Testis (tissue), 2 donors: ENCODE measurements at regions not wholly inside any gene's neighbourhood (a gene's known extent, or its start where the extent isn't known, plus 50 kb on each side); places are given as distances from the start of the nearest gene placed in this dataset.

Experiments used
- DNase-seq: peaks from one replicate; pipeline ENCODE4 v3.0.0-alpha.2; 2019
- H3K27ac ChIP-seq, 2 donors: fragments of 200-600 bp; sonication (generic); one replicate each; pipeline ENCODE4 v1.5.1; 2019
- H3K27me3 ChIP-seq: fragments of 200-600 bp; sonication (generic); one replicate; pipeline ENCODE4 v1.5.1; 2019
- H3K36me3 ChIP-seq: fragments of 200-600 bp; sonication (generic); one replicate; pipeline ENCODE4 v1.5.1; 2017; ENCODE audit warnings: low read depth; ENCODE audit errors: missing control alignments
- H3K4me1 ChIP-seq: fragments of 200-600 bp; sonication (generic); one replicate; pipeline ENCODE4 v1.5.1; 2019
- H3K4me3 ChIP-seq, 2 donors: fragments of 200-600 bp; sonication (generic); one replicate each; pipeline ENCODE4 v1.5.1; 2017 to 2019
- H3K9me3 ChIP-seq: fragments of 200-600 bp; sonication (generic); one replicate; pipeline ENCODE4 v1.5.1; 2017
- CTCF ChIP-seq, 3 experiments: fragments of 450-650 bp in 2 of 3; fragments of 200-600 bp in 1 of 3; sonication (generic) in 1 of 3; IDR thresholded peaks; one replicate each; pipeline ENCODE4 v1.5.1; 2016 to 2019; ENCODE audit warnings: antibody characterized with exemption in 3 of 3, mild to moderate bottlenecking in 2 of 3, moderate library complexity in 1 of 3
- POLR2A ChIP-seq: fragments of 450-650 bp; IDR thresholded peaks from one replicate; pipeline ENCODE4 v1.6.1; 2017; ENCODE audit warnings: antibody characterized with exemption, mild to moderate bottlenecking, moderate library complexity
- WGBS, 2 donors: methylation state at CpG; one replicate each; pipeline ENCODE4 v1.1.5; 2018; 5-methylcytosine and 5-hydroxymethylcytosine counted together
- intact Hi-C: fragments of 100-400 bp; cut with DNase I; formaldehyde crosslinking; loops from one replicate; pipeline ENCODE4 v1.15.1; 2023; ENCODE audit warnings: low total_unique reads

GRCh38 chr5:89371646-89372045 is 488.7 kb upstream of the MEF2C start:
- no peaks in the 10 kb centered on the region for H3K4me1 ChIP-seq
- H3K27me3 ChIP-seq = no peaks in the 10 kb centered on the region
- H3K9me3 ChIP-seq = no peaks in the 10 kb centered on the region
- no peaks in the 10 kb centered on the region for H3K36me3 ChIP-seq
- TF ChIP-seq POLR2A = no peak
- no peak for TF ChIP-seq CTCF (IDR thresholded peaks at IDR 0.05)
- no peak overlapping the region for H3K27ac ChIP-seq
- WGBS, 2 donors = 94 to 97% methylated on average over 1 of the region's 1 CpG
- DNase-seq = no peak
- intact Hi-C loops = no loop called here
- H3K4me3 ChIP-seq = no peak overlapping the region

GRCh38 chr5:89359046-89359445 is 476.1 kb upstream of the MEF2C start:
- no peak for DNase-seq
- Histone ChIP-seq H3K4me3 (no peak overlapping the region), H3K9me3 (no peaks in the 10 kb centered on the region), H3K36me3 (no peaks in the 10 kb centered on the region), H3K27me3 (no peaks in the 10 kb centered on the region), H3K27ac (no peak overlapping the region), H3K4me1 (no peaks in the 10 kb centered on the region)
- 86 to 89% methylated on average over 3 of the region's 3 CpGs for WGBS, 2 donors
- intact Hi-C loops = no loop called here
- TF ChIP-seq CTCF (IDR thresholded peaks at IDR 0.05) (no peak), POLR2A (no peak)

- 43 to 50% methylated on average over 1 of the region's 1 CpG for WGBS, 2 donors
Observed at GRCh38 chr5:89353837-89354551, 471.0 kb upstream of the MEF2C start.

GRCh38 chr5:89351975-89352374 is 469.0 kb upstream of the MEF2C start:
- TF ChIP-seq CTCF (IDR thresholded peaks at IDR 0.05) (no peak), POLR2A (no peak)
- no peak overlapping the region for H3K4me3 ChIP-seq
- no peaks in the 10 kb centered on the region for H3K27me3 ChIP-seq
- no peak overlapping the region for H3K27ac ChIP-seq
- no peaks in the 10 kb centered on the region for H3K4me1 ChIP-seq
- no peaks in the 10 kb centered on the region for H3K36me3 ChIP-seq
- no peak for DNase-seq
- H3K9me3 ChIP-seq = no peaks in the 10 kb centered on the region
- intact Hi-C loops = no loop called here

More at GRCh38 chr5:89353837-89354551, 471.0 kb upstream of the MEF2C start:
- H3K36me3 ChIP-seq = no peaks in the 10 kb centered on the region
- TF ChIP-seq CTCF (IDR thresholded peaks at IDR 0.05) = no peak
- no peak overlapping the region for H3K4me3 ChIP-seq
- DNase-seq = no peak
- H3K27ac ChIP-seq = no peak overlapping the region
- no peaks in the 10 kb centered on the region for H3K27me3 ChIP-seq
- intact Hi-C loops = no loop called here
- no peaks in the 10 kb centered on the region for H3K4me1 ChIP-seq
- H3K9me3 ChIP-seq = no peaks in the 10 kb centered on the region

- no peaks in the 10 kb centered on the region for H3K27me3 ChIP-seq
- H3K9me3 ChIP-seq = no peaks in the 10 kb centered on the region
- no peaks in the 10 kb centered on the region for H3K4me1 ChIP-seq
- no peak overlapping the region for H3K4me3 ChIP-seq
- DNase-seq = no peak
- H3K27ac ChIP-seq = no peak overlapping the region
- intact Hi-C loops = no loop called here
- no peaks in the 10 kb centered on the region for H3K36me3 ChIP-seq
- TF ChIP-seq CTCF (IDR thresholded peaks at IDR 0.05) (no peak), POLR2A (no peak)
- WGBS, 2 donors = 88 to 89% methylated on average over 4 of the region's 4 CpGs
Observed at GRCh38 chr5:89351222-89351621, 468.2 kb upstream of the MEF2C start.
